SU-DHL-6 (cell line): ENCODE measurements at regions not wholly inside any gene's neighbourhood (a gene's known extent, or its start where the extent isn't known, plus 50 kb on each side); places are given as distances from the start of the nearest gene placed in this dataset.

ENCODE experiments used
- H2AFZ ChIP-seq: fragments of 200-600 bp; sonication (generic); 2 replicates; pipeline ENCODE4 v1.6.1; 2014; ENCODE audit warnings: low read depth, mild to moderate bottlenecking, moderate library complexity, mixed read lengths, antibody characterized with exemption, low read length; ENCODE audit not compliant: severe bottlenecking
- H3F3A ChIP-seq: fragments of 200-600 bp; shearing (Covaris generic); 2 replicates; pipeline ENCODE4 v1.6.0; 2016; ENCODE audit warnings: antibody characterized with exemption, mild to moderate bottlenecking; ENCODE audit not compliant: insufficient read depth
- H3K27ac ChIP-seq: fragments of 200-600 bp; sonication (generic); 2 replicates; pipeline ENCODE4 v1.5.1; 2016; ENCODE audit warnings: low read depth, mild to moderate bottlenecking, low read length, moderate library complexity, mixed read lengths
- H3K27me3 ChIP-seq: fragments of 200-600 bp; sonication (generic), shearing (Covaris generic); 2 replicates; pipeline ENCODE4 v1.6.0; 2014; ENCODE audit warnings: mild to moderate bottlenecking, low read length
- H3K36me3 ChIP-seq: fragments of 200-600 bp; sonication (generic); 2 replicates; pipeline ENCODE4 v1.6.1; 2014; ENCODE audit warnings: mild to moderate bottlenecking, low read length, mixed read lengths
- H3K4me2 ChIP-seq: fragments of 300-600, 200-600 bp; shearing (Covaris generic), sonication (generic); 2 replicates; pipeline ENCODE4 v1.6.0; 2014; ENCODE audit warnings: low read length, low read depth, mild to moderate bottlenecking; ENCODE audit not compliant: poor library complexity, severe bottlenecking
- H3K4me3 ChIP-seq: fragments of 200-600 bp; sonication (generic); 2 replicates; pipeline ENCODE4 v1.5.1; 2014; ENCODE audit warnings: antibody characterized with exemption, low read length, mild to moderate bottlenecking, mixed read lengths; ENCODE audit not compliant: insufficient read depth, poor library complexity, severe bottlenecking
- H3K79me2 ChIP-seq: fragments of 200-600 bp; sonication (generic); 2 replicates; pipeline ENCODE4 v1.6.1; 2014; ENCODE audit warnings: mild to moderate bottlenecking, low read length, moderate library complexity; ENCODE audit not compliant: insufficient read depth
- H3K9ac ChIP-seq: fragments of 200-600 bp; sonication (generic); 2 replicates; pipeline ENCODE4 v1.7.0; 2014; ENCODE audit warnings: mild to moderate bottlenecking, low read length
- H3K9me2 ChIP-seq: fragments of 200-600 bp; sonication (generic); replicated peaks from 2 replicates; pipeline ENCODE4 v1.6.1; 2014; ENCODE audit warnings: low read length; ENCODE audit not compliant: insufficient read depth
- H3K9me3 ChIP-seq: fragments of 200-600 bp; sonication (generic); 2 replicates; pipeline ENCODE4 v1.6.1; 2014; ENCODE audit warnings: low read length, mixed read lengths; ENCODE audit not compliant: insufficient read depth
- H4K20me1 ChIP-seq: fragments of 200-600 bp; sonication (generic); 2 replicates; pipeline ENCODE4 v1.6.1; 2014; ENCODE audit warnings: low read depth, mild to moderate bottlenecking, antibody characterized with exemption, low read length, moderate library complexity, mixed read lengths
- CTCF ChIP-seq: fragments of 200-600 bp; sonication (generic); IDR thresholded peaks from one replicate; pipeline ENCODE4 v1.5.1; 2017; ENCODE audit warnings: antibody characterized with exemption, mild to moderate bottlenecking, low read length, moderate library complexity; ENCODE audit not compliant: insufficient read depth, poor library complexity, severe bottlenecking
- EZH2phosphoT487 ChIP-seq: fragments of 200-600 bp; sonication (generic), shearing (Covaris generic); conservative IDR thresholded peaks from 2 replicates; pipeline ENCODE4 v1.6.1; 2018; ENCODE audit warnings: mild to moderate bottlenecking, antibody characterized with exemption, low read length, moderate library complexity, mixed read lengths

GRCh38 chr9:118736406-118736805 is 632.8 kb downstream of the BRINP1 start:
- no peak overlapping the region for H3K4me3 ChIP-seq
- H2AFZ ChIP-seq: no peak overlapping the region
- H3K9me3 ChIP-seq: peaks cover 9% of the 10 kb centered on the region; the same call in 1 of the 2 replicates
- TF ChIP-seq EZH2phosphoT487 (no peak), CTCF (no peak)
- no peak overlapping the region for H3K27ac ChIP-seq
- H3K9me2 ChIP-seq: peaks cover 4% of the 10 kb centered on the region; the same call in 1 of the 2 replicates
- H3K79me2 ChIP-seq: no peaks in the 10 kb centered on the region
- no peak overlapping the region for H3K9ac ChIP-seq
- H3K4me2 ChIP-seq: no peak overlapping the region
- H3K36me3 ChIP-seq: no peaks in the 10 kb centered on the region
- H4K20me1 ChIP-seq: no peaks in the 10 kb centered on the region
- H3K27me3 ChIP-seq: no peaks in the 10 kb centered on the region
- H3F3A ChIP-seq: no peaks in the 10 kb centered on the region

- Histone ChIP-seq H3K27ac (no peak overlapping the region), H3K27me3 (no peaks in the 10 kb centered on the region), H3K4me3 (no peak overlapping the region), H3K9me3 (no peaks in the 10 kb centered on the region), H3K9ac (no peak overlapping the region), H3K36me3 (no peaks in the 10 kb centered on the region), H3K4me2 (no peak overlapping the region), H3K79me2 (no peaks in the 10 kb centered on the region), H3K9me2 (no peaks in the 10 kb centered on the region), H3F3A (no peaks in the 10 kb centered on the region), H4K20me1 (no peaks in the 10 kb centered on the region), H2AFZ (no peak overlapping the region)
- TF ChIP-seq EZH2phosphoT487 (no peak), CTCF (no peak)
Observed at GRCh38 chr9:118751077-118751847, 618.0 kb downstream of the BRINP1 start.

- no peak overlapping the region for H2AFZ ChIP-seq
- H3K79me2 ChIP-seq: no peaks in the 10 kb centered on the region
- H3K4me2 ChIP-seq: no peak overlapping the region
- H3K4me3 ChIP-seq: no peak overlapping the region
- no peaks in the 10 kb centered on the region for H3K9me3 ChIP-seq
- TF ChIP-seq EZH2phosphoT487: no peak
- no peak for TF ChIP-seq CTCF
- H4K20me1 ChIP-seq: no peaks in the 10 kb centered on the region
- no peak overlapping the region for H3K27ac ChIP-seq
- no peaks in the 10 kb centered on the region for H3F3A ChIP-seq
- no peaks in the 10 kb centered on the region for H3K27me3 ChIP-seq
- no peaks in the 10 kb centered on the region for H3K9me2 ChIP-seq
- no peak overlapping the region for H3K9ac ChIP-seq
- H3K36me3 ChIP-seq: no peaks in the 10 kb centered on the region
Observed at GRCh38 chr9:118751848-118752223, 617.4 kb downstream of the BRINP1 start.
